ENCODE measurements at regions not wholly inside any gene's neighbourhood (a gene's known extent, or its start where the extent isn't known, plus 50 kb on each side); places are given as distances from the start of the nearest gene placed in this dataset.

GRCh38 chr5:18850216-18850615, 1137.8 kb downstream of the CDH18 start:
- Histone ChIP-seq H4K20me1 (ENCODE audit: control insufficient read depth, extremely low read depth, insufficient read depth, low read length) (no peaks in the 10 kb centered on the region), H2AFZ (ENCODE audit: low read length) (no peak overlapping the region), H3K27me3 (ENCODE audit: control insufficient read depth, insufficient read depth, low read length) (no peaks in the 10 kb centered on the region), H3K4me1 (ENCODE audit: control insufficient read depth, extremely low read depth, insufficient read depth, low read length) (no peaks in the 10 kb centered on the region), H3K9me3 (ENCODE audit: control insufficient read depth, insufficient read depth, low read depth, low read length) (no peaks in the 10 kb centered on the region), H3K4me3 (replicated peaks in 1 of 4; ENCODE audit: control extremely low read depth in 1 of 4, insufficient read depth in 1 of 4, low read depth in 3 of 4, low read length in 4 of 4) (no peak overlapping the region), H3K79me2 (ENCODE audit: control insufficient read depth, insufficient read depth, low read length) (no peaks in the 10 kb centered on the region), H3K27ac (ENCODE audit: insufficient read depth, low read length) (no peak overlapping the region), H3K9ac (ENCODE audit: insufficient read depth, low read length) (no peak overlapping the region), H3K4me2 (ENCODE audit: extremely low read depth, insufficient read depth, low read length) (no peak overlapping the region), H3K36me3 (ENCODE audit: control insufficient read depth, insufficient read depth, low read length) (no peaks in the 10 kb centered on the region)
- no peak for DNase-seq (ENCODE audit: low read depth in 2 of 2)
- TF ChIP-seq CTCF (conservative IDR thresholded peaks at IDR 0.05 in 1 of 2, IDR thresholded peaks at IDR 0.05 in 1 of 2; ENCODE audit: low read depth in 1 of 2, low read length in 2 of 2) (no peak), EZH2 (IDR thresholded peaks at IDR 0.05; ENCODE audit: low read length, missing control alignments) (no peak)

- no peak for TF ChIP-seq EZH2 (IDR thresholded peaks at IDR 0.05; ENCODE audit: low read length, missing control alignments)
- TF ChIP-seq CTCF (conservative IDR thresholded peaks at IDR 0.05 in 1 of 2, IDR thresholded peaks at IDR 0.05 in 1 of 2; ENCODE audit: low read depth in 1 of 2, low read length in 2 of 2), result no peak
- Histone ChIP-seq H3K9me3 (ENCODE audit: control insufficient read depth, insufficient read depth, low read depth, low read length) (no peaks in the 10 kb centered on the region), H3K4me2 (ENCODE audit: extremely low read depth, insufficient read depth, low read length) (no peak overlapping the region), H4K20me1 (ENCODE audit: control insufficient read depth, extremely low read depth, insufficient read depth, low read length) (no peaks in the 10 kb centered on the region), H3K36me3 (ENCODE audit: control insufficient read depth, insufficient read depth, low read length) (no peaks in the 10 kb centered on the region), H3K27me3 (ENCODE audit: control insufficient read depth, insufficient read depth, low read length) (no peaks in the 10 kb centered on the region), H3K4me3 (replicated peaks in 1 of 4; ENCODE audit: control extremely low read depth in 1 of 4, insufficient read depth in 1 of 4, low read depth in 3 of 4, low read length in 4 of 4) (no peak overlapping the region), H3K4me1 (ENCODE audit: control insufficient read depth, extremely low read depth, insufficient read depth, low read length) (no peaks in the 10 kb centered on the region), H3K27ac (ENCODE audit: insufficient read depth, low read length) (no peak overlapping the region), H3K79me2 (ENCODE audit: control insufficient read depth, insufficient read depth, low read length) (no peaks in the 10 kb centered on the region), H3K9ac (ENCODE audit: insufficient read depth, low read length) (no peak overlapping the region), H2AFZ (ENCODE audit: low read length) (no peak overlapping the region)
- DNase-seq (ENCODE audit: low read depth in 2 of 2), result no peak
Measured at GRCh38 chr5:18872978-18873377, 1115.0 kb downstream of the CDH18 start.

- H3K36me3 ChIP-seq (ENCODE audit: control insufficient read depth, insufficient read depth, low read length), result no peaks in the 10 kb centered on the region
- no peak for DNase-seq (ENCODE audit: low read depth in 2 of 2)
- no peaks in the 10 kb centered on the region for H3K79me2 ChIP-seq (ENCODE audit: control insufficient read depth, insufficient read depth, low read length)
- no peaks in the 10 kb centered on the region for H3K4me1 ChIP-seq (ENCODE audit: control insufficient read depth, extremely low read depth, insufficient read depth, low read length)
- H4K20me1 ChIP-seq (ENCODE audit: control insufficient read depth, extremely low read depth, insufficient read depth, low read length), result no peaks in the 10 kb centered on the region
- H3K27me3 ChIP-seq (ENCODE audit: control insufficient read depth, insufficient read depth, low read length), result no peaks in the 10 kb centered on the region
- no peak overlapping the region for H3K4me3 ChIP-seq (replicated peaks in 1 of 4; ENCODE audit: control extremely low read depth in 1 of 4, insufficient read depth in 1 of 4, low read depth in 3 of 4, low read length in 4 of 4)
- H2AFZ ChIP-seq (ENCODE audit: low read length), result no peak overlapping the region
- H3K4me2 ChIP-seq (ENCODE audit: extremely low read depth, insufficient read depth, low read length), result no peak overlapping the region
- H3K27ac ChIP-seq (ENCODE audit: insufficient read depth, low read length), result no peak overlapping the region
- no peak overlapping the region for H3K9ac ChIP-seq (ENCODE audit: insufficient read depth, low read length)
- H3K9me3 ChIP-seq (ENCODE audit: control insufficient read depth, insufficient read depth, low read depth, low read length), result no peaks in the 10 kb centered on the region
- TF ChIP-seq EZH2 (IDR thresholded peaks at IDR 0.05; ENCODE audit: low read length, missing control alignments) (no peak), CTCF (conservative IDR thresholded peaks at IDR 0.05 in 1 of 2, IDR thresholded peaks at IDR 0.05 in 1 of 2; ENCODE audit: low read depth in 1 of 2, low read length in 2 of 2) (no peak)
Measured at GRCh38 chr5:18876565-18876964, 1111.4 kb downstream of the CDH18 start.
